Stimulated activated CD8-positive, alpha-beta memory T cell treated with anti-CD3 and anti-CD28 coated beads, Interleukin-4, amount 100 ng/mL, for 4 hours (primary cell): ENCODE measurements at regions not wholly inside any gene's neighbourhood (a gene's known extent, or its start where the extent isn't known, plus 50 kb on each side); places are given as distances from the start of the nearest gene placed in this dataset.
"Not testable (repeated sequence)": the region's sequence is repeated elsewhere in the genome, so short reads cannot be mapped to it uniquely, and the experiment has no call there.

Experiments used
- DNase-seq, 2 donors: peaks; one replicate each; pipeline ENCODE4 v3.0.0-alpha.2; 2020; ENCODE audit warnings: low read depth in 2 of 2, low spot score in 1 of 2

- DNase-seq = no peak
Observed at GRCh38 chr10:6928586-6928985, 348.5 kb upstream of the PRKCQ start.

GRCh38 chr10:6926971-6927370 is 346.9 kb upstream of the PRKCQ start:
- DNase-seq = no peak

- no peak for DNase-seq
Observed at GRCh38 chr10:6925146-6925545, 345.1 kb upstream of the PRKCQ start.

GRCh38 chr10:6924166-6924565 is 344.1 kb upstream of the PRKCQ start:
- no peak for DNase-seq

GRCh38 chr10:6921026-6921425 is 340.9 kb upstream of the PRKCQ start:
- DNase-seq = not testable (repeated sequence)

- peak; percentile 67 to 72 for DNase-seq
Observed at GRCh38 chr10:6920072-6921019, 340.3 kb upstream of the PRKCQ start.

- DNase-seq = no peak
Observed at GRCh38 chr10:6919077-6919476, 339.0 kb upstream of the PRKCQ start.

GRCh38 chr10:6918305-6918704 is 338.2 kb upstream of the PRKCQ start:
- DNase-seq = peak; percentile 51 to 72

GRCh38 chr10:6917125-6917524 is 337.0 kb upstream of the PRKCQ start:
- no peak for DNase-seq

- DNase-seq = no peak
Observed at GRCh38 chr10:6916601-6917000, 336.5 kb upstream of the PRKCQ start.

- DNase-seq = no peak
Observed at GRCh38 chr10:6915307-6915706, 335.2 kb upstream of the PRKCQ start.

- no peak for DNase-seq
Observed at GRCh38 chr10:6912929-6913328, 332.9 kb upstream of the PRKCQ start.

GRCh38 chr10:6912424-6912823 is 332.3 kb upstream of the PRKCQ start:
- DNase-seq = no peak

GRCh38 chr10:6912021-6912420 is 331.9 kb upstream of the PRKCQ start:
- no peak for DNase-seq

- no peak for DNase-seq
Observed at GRCh38 chr10:6909905-6910560, 330.0 kb upstream of the PRKCQ start.

GRCh38 chr10:6907877-6908530 is 327.9 kb upstream of the PRKCQ start:
- no peak for DNase-seq

GRCh38 chr10:6894405-6894804 is 314.3 kb upstream of the PRKCQ start:
- DNase-seq = no peak

GRCh38 chr10:6892864-6893263 is 312.8 kb upstream of the PRKCQ start:
- no peak for DNase-seq

- DNase-seq = no peak
Observed at GRCh38 chr10:6891924-6892323, 311.8 kb upstream of the PRKCQ start.

GRCh38 chr10:6889718-6890117 is 309.6 kb upstream of the PRKCQ start:
- DNase-seq = no peak

- DNase-seq = no peak
Observed at GRCh38 chr10:6888434-6888833, 308.4 kb upstream of the PRKCQ start.

GRCh38 chr10:6885284-6885683 is 305.2 kb upstream of the PRKCQ start:
- DNase-seq = no peak
